ENCODE measurements at regions not wholly inside any gene's neighbourhood (a gene's known extent, or its start where the extent isn't known, plus 50 kb on each side); places are given as distances from the start of the nearest gene placed in this dataset.

GRCh38 chr9:551986-552929 is 289.2 kb upstream of the DMRT1 start:
- TF ChIP-seq CTCF (IDR thresholded peaks at IDR 0.05) (no peak), POLR2A (IDR thresholded peaks at IDR 0.05) (no peak)
